ENCODE measurements at regions not wholly inside any gene's neighbourhood (a gene's known extent, or its start where the extent isn't known, plus 50 kb on each side); places are given as distances from the start of the nearest gene placed in this dataset.
A peak's percentile ranks its signal among the peaks of the same experiment; 100 is the strongest.
"Not testable (repeated sequence)": the region's sequence is repeated elsewhere in the genome, so short reads cannot be mapped to it uniquely, and the experiment has no call there.

GRCh38 chr16:72637306-72637705, 410.6 kb downstream of the ZFHX3 start:
- TF ChIP-seq EP300 (IDR thresholded peaks at IDR 0.05) (no peak), POLR2A (IDR thresholded peaks at IDR 0.05; ENCODE audit: low read depth) (no peak)
- Histone ChIP-seq H3K4me3 (no peak overlapping the region), H3K4me1 (no peaks in the 10 kb centered on the region), H3K27me3 (no peaks in the 10 kb centered on the region), H3K9me3 (peaks cover 0 to 20% (median 17%) of the 10 kb centered on the region in 4 donors), H3K36me3 (no peaks in the 10 kb centered on the region), H3K27ac (replicated peaks in 1 of 4) (no peak overlapping the region)
- 67% methylated on average over 1 of the region's 1 CpG for WGBS
- intact Hi-C loops (cut with DNase I), result no loop called here
- DNase-seq (ENCODE audit: extremely low spot score), result no peak

GRCh38 chr16:72635694-72636093, 412.2 kb downstream of the ZFHX3 start:
- WGBS, result 89% methylated on average over 5 of the region's 5 CpGs
- H3K4me3 ChIP-seq, result no peak overlapping the region
- DNase-seq (ENCODE audit: extremely low spot score), result no peak
- no peaks in the 10 kb centered on the region for H3K36me3 ChIP-seq
- no peaks in the 10 kb centered on the region for H3K27me3 ChIP-seq
- TF ChIP-seq POLR2A (IDR thresholded peaks at IDR 0.05; ENCODE audit: low read depth) (no peak), POLR2AphosphoS5 (IDR thresholded peaks at IDR 0.05) (no peak), EP300 (IDR thresholded peaks at IDR 0.05) (no peak), CTCF (IDR thresholded peaks at IDR 0.05) (no peak)
- no peaks in the 10 kb centered on the region for H3K4me1 ChIP-seq
- intact Hi-C loops (cut with DNase I), result no loop called here
- peaks cover 0 to 19% (median 17%) of the 10 kb centered on the region in 4 donors for H3K9me3 ChIP-seq
- no peak overlapping the region for H3K27ac ChIP-seq (replicated peaks in 1 of 4)

- TF ChIP-seq POLR2AphosphoS5 (IDR thresholded peaks at IDR 0.05) (no peak), POLR2A (IDR thresholded peaks at IDR 0.05; ENCODE audit: low read depth) (no peak), EP300 (IDR thresholded peaks at IDR 0.05) (no peak), CTCF (IDR thresholded peaks at IDR 0.05) (no peak)
- 96% methylated on average over 4 of the region's 4 CpGs for WGBS
- Histone ChIP-seq H3K4me3 (no peak overlapping the region), H3K4me1 (no peaks in the 10 kb centered on the region), H3K27ac (replicated peaks in 1 of 4) (no peak overlapping the region), H3K9me3 (peaks cover 0 to 16% (median 12%) of the 10 kb centered on the region in 4 donors), H3K27me3 (no peaks in the 10 kb centered on the region), H3K36me3 (no peaks in the 10 kb centered on the region)
- no peak for DNase-seq (ENCODE audit: extremely low spot score)
- intact Hi-C loops (cut with DNase I), result no loop called here
These were observed 412.8 kb downstream of the ZFHX3 start for GRCh38 chr16:72635104-72635503.

GRCh38 chr16:72627182-72627896, 420.6 kb downstream of the ZFHX3 start:
- H3K36me3 ChIP-seq; H3K4me1 ChIP-seq; intact Hi-C loops (cut with DNase I); H3K27ac ChIP-seq (replicated peaks in 1 of 4); DNase-seq (ENCODE audit: extremely low spot score); H3K27me3 ChIP-seq; H3K9me3 ChIP-seq: not testable (repeated sequence)
- peak overlapping the region in 1 of 4 donors; percentile 31 for H3K4me3 ChIP-seq
- WGBS, result 74% methylated on average over 30 of the region's 30 CpGs

- Histone ChIP-seq H3K27me3 (no peaks in the 10 kb centered on the region), H3K36me3 (no peaks in the 10 kb centered on the region), H3K4me1 (no peaks in the 10 kb centered on the region), H3K9me3 (no peaks in the 10 kb centered on the region), H3K4me3 (no peak overlapping the region), H3K27ac (replicated peaks in 1 of 4) (no peak overlapping the region)
- no peak for TF ChIP-seq POLR2A (IDR thresholded peaks at IDR 0.05; ENCODE audit: low read depth)
- TF ChIP-seq CTCF (IDR thresholded peaks at IDR 0.05), result no peak
- TF ChIP-seq POLR2AphosphoS5 (IDR thresholded peaks at IDR 0.05), result no peak
- TF ChIP-seq EP300 (IDR thresholded peaks at IDR 0.05), result no peak
- intact Hi-C loops (cut with DNase I), result no loop called here
- DNase-seq (ENCODE audit: extremely low spot score), result no peak
These were observed 421.3 kb downstream of the ZFHX3 start for GRCh38 chr16:72626623-72627022.

GRCh38 chr16:72621651-72622050, 426.3 kb downstream of the ZFHX3 start:
- TF ChIP-seq POLR2AphosphoS5 (IDR thresholded peaks at IDR 0.05), result no peak
- no peak for TF ChIP-seq POLR2A (IDR thresholded peaks at IDR 0.05; ENCODE audit: low read depth)
- TF ChIP-seq CTCF (IDR thresholded peaks at IDR 0.05), result no peak
- no peak for TF ChIP-seq EP300 (IDR thresholded peaks at IDR 0.05)
- DNase-seq (ENCODE audit: extremely low spot score), result no peak
- no peak overlapping the region for H3K4me3 ChIP-seq
- H3K9me3 ChIP-seq, result no peaks in the 10 kb centered on the region
- intact Hi-C loops (cut with DNase I), result no loop called here
- no peaks in the 10 kb centered on the region for H3K36me3 ChIP-seq
- 54% methylated on average over 3 of the region's 3 CpGs for WGBS
- no peak overlapping the region for H3K27ac ChIP-seq (replicated peaks in 1 of 4)
- H3K27me3 ChIP-seq, result no peaks in the 10 kb centered on the region
- no peaks in the 10 kb centered on the region for H3K4me1 ChIP-seq

Measured in esophagus muscularis mucosa (tissue), 4 donors.